ENCODE measurements at regions not wholly inside any gene's neighbourhood (a gene's known extent, or its start where the extent isn't known, plus 50 kb on each side); places are given as distances from the start of the nearest gene placed in this dataset.

- Mint-ChIP-seq H3K27ac (no peak overlapping the region), H3K27me3 (ENCODE audit: low read depth) (no peaks in the 10 kb centered on the region), H3K4me3 (no peak overlapping the region), H3K4me1 (peaks cover 12% of the 10 kb centered on the region), H3K9me3 (no peaks in the 10 kb centered on the region), H3K36me3 (no peaks in the 10 kb centered on the region)
- no peak for DNase-seq (ENCODE audit: low spot score in 2 of 2, unreplicated experiment in 2 of 2)
- TF ChIP-seq, protein P1, sequence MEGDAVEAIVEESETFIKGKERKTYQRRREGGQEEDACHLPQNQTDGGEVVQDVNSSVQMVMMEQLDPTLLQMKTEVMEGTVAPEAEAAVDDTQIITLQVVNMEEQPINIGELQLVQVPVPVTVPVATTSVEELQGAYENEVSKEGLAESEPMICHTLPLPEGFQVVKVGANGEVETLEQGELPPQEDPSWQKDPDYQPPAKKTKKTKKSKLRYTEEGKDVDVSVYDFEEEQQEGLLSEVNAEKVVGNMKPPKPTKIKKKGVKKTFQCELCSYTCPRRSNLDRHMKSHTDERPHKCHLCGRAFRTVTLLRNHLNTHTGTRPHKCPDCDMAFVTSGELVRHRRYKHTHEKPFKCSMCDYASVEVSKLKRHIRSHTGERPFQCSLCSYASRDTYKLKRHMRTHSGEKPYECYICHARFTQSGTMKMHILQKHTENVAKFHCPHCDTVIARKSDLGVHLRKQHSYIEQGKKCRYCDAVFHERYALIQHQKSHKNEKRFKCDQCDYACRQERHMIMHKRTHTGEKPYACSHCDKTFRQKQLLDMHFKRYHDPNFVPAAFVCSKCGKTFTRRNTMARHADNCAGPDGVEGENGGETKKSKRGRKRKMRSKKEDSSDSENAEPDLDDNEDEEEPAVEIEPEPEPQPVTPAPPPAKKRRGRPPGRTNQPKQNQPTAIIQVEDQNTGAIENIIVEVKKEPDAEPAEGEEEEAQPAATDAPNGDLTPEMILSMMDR (IDR thresholded peaks at IDR 0.05; ENCODE audit: unreplicated experiment): no peak
Observed at GRCh38 chr6:144741659-144742058, 456.5 kb downstream of the UTRN start.

- no peak overlapping the region for H3K4me3 Mint-ChIP-seq
- no peak overlapping the region for H3K27ac Mint-ChIP-seq
- no peak for DNase-seq (ENCODE audit: low spot score in 2 of 2, unreplicated experiment in 2 of 2)
- H3K9me3 Mint-ChIP-seq: no peaks in the 10 kb centered on the region
- no peaks in the 10 kb centered on the region for H3K36me3 Mint-ChIP-seq
- H3K4me1 Mint-ChIP-seq: peaks cover 19% of the 10 kb centered on the region
- no peaks in the 10 kb centered on the region for H3K27me3 Mint-ChIP-seq (ENCODE audit: low read depth)
- TF ChIP-seq, protein P1 (IDR thresholded peaks at IDR 0.05; ENCODE audit: unreplicated experiment): no peak
Observed at GRCh38 chr6:144742779-144743178, 457.6 kb downstream of the UTRN start.

GRCh38 chr6:144744720-144745119, 459.6 kb downstream of the UTRN start:
- no peak for DNase-seq (ENCODE audit: low spot score in 2 of 2, unreplicated experiment in 2 of 2)
- H3K9me3 Mint-ChIP-seq: no peaks in the 10 kb centered on the region
- peaks cover 19% of the 10 kb centered on the region for H3K4me1 Mint-ChIP-seq
- H3K36me3 Mint-ChIP-seq: peaks cover 2% of the 10 kb centered on the region
- no peak overlapping the region for H3K27ac Mint-ChIP-seq
- H3K4me3 Mint-ChIP-seq: no peak overlapping the region
- no peaks in the 10 kb centered on the region for H3K27me3 Mint-ChIP-seq (ENCODE audit: low read depth)
- TF ChIP-seq, protein P1 (IDR thresholded peaks at IDR 0.05; ENCODE audit: unreplicated experiment): no peak

DNA sequence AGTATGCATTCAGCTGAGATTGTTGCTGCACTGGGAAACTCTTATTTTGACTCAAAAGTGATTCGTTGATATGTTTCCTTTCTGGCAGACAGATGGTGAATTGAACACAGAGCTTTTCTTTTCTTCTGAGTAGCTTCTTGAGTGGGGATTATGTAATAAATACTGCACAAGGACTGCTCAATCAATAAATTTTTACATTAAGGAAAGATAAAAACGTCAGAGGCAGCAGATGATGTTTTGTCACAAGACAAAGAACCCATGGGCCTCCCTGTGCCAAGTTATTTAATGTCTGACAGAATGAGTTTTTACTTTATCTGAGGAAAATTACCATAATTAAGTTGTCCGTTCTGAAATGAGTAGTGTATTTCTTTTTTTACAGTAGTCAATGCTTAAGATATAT, 460.3 kb downstream of the UTRN start:
- Mint-ChIP-seq H3K36me3 (peaks cover 6% of the 10 kb centered on the region), H3K9me3 (no peaks in the 10 kb centered on the region), H3K27ac (peak overlapping the region; percentile 75), H3K4me3 (no peak overlapping the region), H3K27me3 (ENCODE audit: low read depth) (no peaks in the 10 kb centered on the region), H3K4me1 (peaks cover 19% of the 10 kb centered on the region)
- TF ChIP-seq, protein P1 (IDR thresholded peaks at IDR 0.05; ENCODE audit: unreplicated experiment): no peak
- no peak for DNase-seq (ENCODE audit: low spot score in 2 of 2, unreplicated experiment in 2 of 2)

DNA sequence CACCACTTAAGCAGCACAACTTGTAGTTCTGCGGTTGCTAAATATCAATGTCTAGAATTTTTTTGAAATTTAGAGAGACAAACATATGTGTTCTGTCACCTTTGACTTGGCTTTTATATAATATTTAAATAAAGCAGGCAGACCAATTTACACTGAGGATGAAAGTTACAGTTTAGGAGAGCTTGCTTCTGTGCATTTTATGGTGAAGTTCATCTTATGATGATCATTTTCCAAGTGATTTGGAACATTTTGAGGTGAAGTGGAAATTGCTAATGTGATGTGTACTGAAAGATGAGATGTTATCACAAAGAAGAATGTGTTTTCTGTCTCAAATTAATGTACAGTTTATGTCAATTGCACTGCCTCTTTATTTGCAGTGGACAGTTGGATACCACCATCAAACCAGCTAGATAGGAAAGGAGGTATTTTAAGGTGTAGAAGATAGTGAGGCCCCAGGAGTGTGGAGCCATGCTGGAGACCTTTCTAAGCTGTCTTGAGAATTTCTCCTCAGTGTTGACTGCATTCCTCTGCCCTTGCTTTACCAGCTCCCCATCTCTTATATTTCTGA, 461.9 kb downstream of the UTRN start:
- DNase-seq (ENCODE audit: low spot score in 2 of 2, unreplicated experiment in 2 of 2): no peak
- no peaks in the 10 kb centered on the region for H3K27me3 Mint-ChIP-seq (ENCODE audit: low read depth)
- H3K4me1 Mint-ChIP-seq: peaks cover 19% of the 10 kb centered on the region
- H3K27ac Mint-ChIP-seq: no peak overlapping the region
- TF ChIP-seq, protein P1 (IDR thresholded peaks at IDR 0.05; ENCODE audit: unreplicated experiment): no peak
- peaks cover 8% of the 10 kb centered on the region for H3K36me3 Mint-ChIP-seq
- H3K9me3 Mint-ChIP-seq: no peaks in the 10 kb centered on the region
- no peak overlapping the region for H3K4me3 Mint-ChIP-seq

DNA sequence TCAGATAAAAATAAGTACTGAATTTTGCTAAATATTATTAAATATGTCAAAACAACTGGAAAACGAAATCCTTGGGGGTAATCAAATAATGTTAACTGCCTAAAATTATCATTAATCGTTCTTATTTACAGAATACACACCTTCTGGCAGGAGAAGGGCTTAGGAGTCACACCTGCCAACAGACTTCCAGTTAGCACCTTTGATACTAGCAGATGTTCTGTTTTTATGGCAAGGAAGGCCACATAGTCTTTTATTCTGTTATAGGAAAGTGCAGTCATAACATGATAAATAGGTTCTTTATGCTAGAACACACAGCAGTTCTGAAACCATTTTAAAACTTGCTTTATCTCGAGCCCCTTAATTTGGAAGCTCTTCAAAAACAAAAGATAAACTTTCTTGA, 464.1 kb downstream of the UTRN start:
- no peak for DNase-seq (ENCODE audit: low spot score in 2 of 2, unreplicated experiment in 2 of 2)
- H3K9me3 Mint-ChIP-seq: no peaks in the 10 kb centered on the region
- H3K4me3 Mint-ChIP-seq: no peak overlapping the region
- H3K27ac Mint-ChIP-seq: no peak overlapping the region
- peaks cover 18% of the 10 kb centered on the region for H3K36me3 Mint-ChIP-seq
- no peaks in the 10 kb centered on the region for H3K27me3 Mint-ChIP-seq (ENCODE audit: low read depth)
- TF ChIP-seq, protein P1 (IDR thresholded peaks at IDR 0.05; ENCODE audit: unreplicated experiment): no peak
- H3K4me1 Mint-ChIP-seq: peaks cover 19% of the 10 kb centered on the region
